ENCODE measurements at regions not wholly inside any gene's neighbourhood (a gene's known extent, or its start where the extent isn't known, plus 50 kb on each side); places are given as distances from the start of the nearest gene placed in this dataset.

- TF ChIP-seq ARNTL (CRISPR knock-in tag; IDR thresholded peaks at IDR 0.05; ENCODE audit: borderline replicate concordance, low read depth) (no peak), TCF4 (CRISPR knock-in tag; IDR thresholded peaks at IDR 0.05; ENCODE audit: borderline replicate concordance) (no peak), ZC3H10 (CRISPR knock-in tag; IDR thresholded peaks at IDR 0.05) (no peak), ZNF70 (CRISPR knock-in tag; IDR thresholded peaks at IDR 0.05) (no peak), ISL1 (CRISPR knock-in tag; IDR thresholded peaks at IDR 0.05) (no peak), OSR1 (CRISPR knock-in tag; IDR thresholded peaks at IDR 0.05) (no peak), RARB (CRISPR knock-in tag; IDR thresholded peaks at IDR 0.05) (no peak)
- TF ChIP-seq, protein P1, sequence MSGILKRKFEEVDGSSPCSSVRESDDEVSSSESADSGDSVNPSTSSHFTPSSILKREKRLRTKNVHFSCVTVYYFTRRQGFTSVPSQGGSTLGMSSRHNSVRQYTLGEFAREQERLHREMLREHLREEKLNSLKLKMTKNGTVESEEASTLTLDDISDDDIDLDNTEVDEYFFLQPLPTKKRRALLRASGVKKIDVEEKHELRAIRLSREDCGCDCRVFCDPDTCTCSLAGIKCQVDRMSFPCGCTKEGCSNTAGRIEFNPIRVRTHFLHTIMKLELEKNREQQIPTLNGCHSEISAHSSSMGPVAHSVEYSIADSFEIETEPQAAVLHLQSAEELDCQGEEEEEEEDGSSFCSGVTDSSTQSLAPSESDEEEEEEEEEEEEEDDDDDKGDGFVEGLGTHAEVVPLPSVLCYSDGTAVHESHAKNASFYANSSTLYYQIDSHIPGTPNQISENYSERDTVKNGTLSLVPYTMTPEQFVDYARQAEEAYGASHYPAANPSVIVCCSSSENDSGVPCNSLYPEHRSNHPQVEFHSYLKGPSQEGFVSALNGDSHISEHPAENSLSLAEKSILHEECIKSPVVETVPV (CRISPR knock-in tag; IDR thresholded peaks at IDR 0.05) = no peak
- TF ChIP-seq, protein P2, sequence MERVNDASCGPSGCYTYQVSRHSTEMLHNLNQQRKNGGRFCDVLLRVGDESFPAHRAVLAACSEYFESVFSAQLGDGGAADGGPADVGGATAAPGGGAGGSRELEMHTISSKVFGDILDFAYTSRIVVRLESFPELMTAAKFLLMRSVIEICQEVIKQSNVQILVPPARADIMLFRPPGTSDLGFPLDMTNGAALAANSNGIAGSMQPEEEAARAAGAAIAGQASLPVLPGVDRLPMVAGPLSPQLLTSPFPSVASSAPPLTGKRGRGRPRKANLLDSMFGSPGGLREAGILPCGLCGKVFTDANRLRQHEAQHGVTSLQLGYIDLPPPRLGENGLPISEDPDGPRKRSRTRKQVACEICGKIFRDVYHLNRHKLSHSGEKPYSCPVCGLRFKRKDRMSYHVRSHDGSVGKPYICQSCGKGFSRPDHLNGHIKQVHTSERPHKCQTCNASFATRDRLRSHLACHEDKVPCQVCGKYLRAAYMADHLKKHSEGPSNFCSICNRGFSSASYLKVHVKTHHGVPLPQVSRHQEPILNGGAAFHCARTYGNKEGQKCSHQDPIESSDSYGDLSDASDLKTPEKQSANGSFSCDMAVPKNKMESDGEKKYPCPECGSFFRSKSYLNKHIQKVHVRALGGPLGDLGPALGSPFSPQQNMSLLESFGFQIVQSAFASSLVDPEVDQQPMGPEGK (CRISPR knock-in tag; IDR thresholded peaks at IDR 0.05; ENCODE audit: borderline replicate concordance) = no peak
- TF ChIP-seq, protein P3, sequence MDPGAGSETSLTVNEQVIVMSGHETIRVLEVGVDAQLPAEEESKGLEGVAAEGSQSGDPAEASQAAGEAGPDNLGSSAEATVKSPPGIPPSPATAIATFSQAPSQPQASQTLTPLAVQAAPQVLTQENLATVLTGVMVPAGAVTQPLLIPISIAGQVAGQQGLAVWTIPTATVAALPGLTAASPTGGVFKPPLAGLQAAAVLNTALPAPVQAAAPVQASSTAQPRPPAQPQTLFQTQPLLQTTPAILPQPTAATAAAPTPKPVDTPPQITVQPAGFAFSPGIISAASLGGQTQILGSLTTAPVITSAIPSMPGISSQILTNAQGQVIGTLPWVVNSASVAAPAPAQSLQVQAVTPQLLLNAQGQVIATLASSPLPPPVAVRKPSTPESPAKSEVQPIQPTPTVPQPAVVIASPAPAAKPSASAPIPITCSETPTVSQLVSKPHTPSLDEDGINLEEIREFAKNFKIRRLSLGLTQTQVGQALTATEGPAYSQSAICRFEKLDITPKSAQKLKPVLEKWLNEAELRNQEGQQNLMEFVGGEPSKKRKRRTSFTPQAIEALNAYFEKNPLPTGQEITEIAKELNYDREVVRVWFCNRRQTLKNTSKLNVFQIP (CRISPR knock-in tag; IDR thresholded peaks at IDR 0.05; ENCODE audit: borderline replicate concordance, low read depth) = no peak
These were observed 295.0 kb downstream of the CAAP1 start for GRCh38 chr9:26597542-26598149.

All from SK-N-SH treated with all-trans-retinoic acid at 6 μM for 48 hours (cell line).